Stomach (tissue), 4 donors: ENCODE measurements at regions not wholly inside any gene's neighbourhood (a gene's known extent, or its start where the extent isn't known, plus 50 kb on each side); places are given as distances from the start of the nearest gene placed in this dataset.

ENCODE experiments used
- CTCF ChIP-seq, 7 experiments: fragments of 450-650 bp in 4 of 7; fragments of 200-600 bp in 3 of 7; sonication (generic) in 3 of 7; IDR thresholded peaks; one replicate each; pipeline ENCODE4 v1.5.1; 2016 to 2019; ENCODE audit warnings: antibody characterized with exemption in 7 of 7, control low read depth in 2 of 7, mild to moderate bottlenecking in 1 of 7
- EP300 ChIP-seq: sonication (generic); formaldehyde crosslinking; IDR thresholded peaks from one replicate; pipeline ENCODE4 v1.6.1; 2017; ENCODE audit warnings: antibody characterized with exemption
- POLR2A ChIP-seq, 4 donors: fragments of 450-650 bp; IDR thresholded peaks; one replicate each; pipeline ENCODE4 v1.6.1; 2016; ENCODE audit warnings: antibody characterized with exemption in 4 of 4, control low read depth in 2 of 4, mild to moderate bottlenecking in 1 of 4, moderate library complexity in 1 of 4
- POLR2AphosphoS5 ChIP-seq, 3 donors: sonication (generic); formaldehyde crosslinking; IDR thresholded peaks; one replicate each; pipeline ENCODE4 v1.6.1; 2016; ENCODE audit warnings: antibody characterized with exemption in 3 of 3

GRCh38 chr18:37639846-37640245 lies 74.2 kb upstream of the CELF4 start:
- TF ChIP-seq CTCF (IDR thresholded peaks at IDR 0.05) (no peak), POLR2A (IDR thresholded peaks at IDR 0.05) (no peak), EP300 (no peak), POLR2AphosphoS5 (IDR thresholded peaks at IDR 0.05) (no peak)
